GM23338 (cell line): ENCODE measurements at regions not wholly inside any gene's neighbourhood (a gene's known extent, or its start where the extent isn't known, plus 50 kb on each side); places are given as distances from the start of the nearest gene placed in this dataset.

Source experiments
- ATAC-seq: fragments of 200-7000 bp; cut with Tn5 transposase; 3 replicates; pipeline ENCODE4 v1.9.1; 2020
- DNase-seq: peaks from one replicate; pipeline ENCODE4 v3.0.0-alpha.2; 2015; ENCODE audit warnings: low spot score
- H2AFZ ChIP-seq: fragments of 200-600 bp; sonication (generic); 2 replicates; pipeline ENCODE4 v1.8.0; 2016; ENCODE audit warnings: antibody characterized with exemption, mild to moderate bottlenecking, moderate library complexity
- H3F3A ChIP-seq: fragments of 200-600 bp; sonication (generic); replicated peaks from 2 replicates; pipeline ENCODE4 v1.8.0; 2017; ENCODE audit warnings: antibody characterized with exemption, mixed run types, low read depth
- H3K27ac ChIP-seq: fragments of 200-600 bp; sonication (generic); 2 replicates; pipeline ENCODE4 v1.6.1; 2016; ENCODE audit warnings: low read depth
- H3K27me3 ChIP-seq: fragments of 200-600 bp; sonication (generic); 2 replicates; pipeline ENCODE4 v1.8.0; 2016; ENCODE audit warnings: mild to moderate bottlenecking, mixed run types, moderate library complexity; ENCODE audit not compliant: insufficient read depth
- H3K36me3 ChIP-seq: fragments of 200-600 bp; sonication (generic); 2 replicates; pipeline ENCODE4 v1.8.0; 2016; ENCODE audit warnings: mild to moderate bottlenecking; ENCODE audit not compliant: insufficient read depth
- H3K4me1 ChIP-seq: fragments of 200-600 bp; sonication (generic); 2 replicates; pipeline ENCODE4 v1.8.0; 2016; ENCODE audit warnings: mild to moderate bottlenecking, moderate library complexity; ENCODE audit not compliant: insufficient read depth
- H3K4me2 ChIP-seq: fragments of 200-600 bp; sonication (generic); 2 replicates; pipeline ENCODE4 v1.7.1; 2017; ENCODE audit warnings: mixed run types
- H3K4me3 ChIP-seq: fragments of 200-600 bp; sonication (generic); 2 replicates; pipeline ENCODE4 v1.6.1; 2016; ENCODE audit warnings: mixed run types
- H3K79me2 ChIP-seq: fragments of 200-600 bp; sonication (generic); replicated peaks from 2 replicates; pipeline ENCODE4 v1.8.0; 2017; ENCODE audit warnings: mild to moderate bottlenecking; ENCODE audit not compliant: insufficient read depth
- H3K9me2 ChIP-seq: fragments of 200-600 bp; sonication (generic); 2 replicates; pipeline ENCODE4 v1.8.0; 2017; ENCODE audit not compliant: insufficient read depth
- H4K20me1 ChIP-seq: fragments of 200-600 bp; sonication (generic); replicated peaks from 2 replicates; pipeline ENCODE4 v1.8.0; 2017; ENCODE audit warnings: mild to moderate bottlenecking; ENCODE audit not compliant: insufficient read depth
- H3K27ac Mint-ChIP-seq: 2 replicates; pipeline ENCODE4 v1.8.0; 2020; ENCODE audit warnings: inconsistent platforms, mild to moderate bottlenecking, moderate library complexity, mixed read lengths
- H3K27me3 Mint-ChIP-seq: 3 replicates; pipeline ENCODE4 v1.8.0; 2022; ENCODE audit warnings: low read depth, mild to moderate bottlenecking, moderate library complexity, mixed read lengths, inconsistent platforms; ENCODE audit not compliant: insufficient read depth, poor library complexity
- H3K36me3 Mint-ChIP-seq: 3 replicates; pipeline ENCODE4 v1.8.0; 2021; ENCODE audit warnings: low read depth, mild to moderate bottlenecking, inconsistent platforms, moderate library complexity, mixed read lengths
- H3K4me1 Mint-ChIP-seq: 3 replicates; pipeline ENCODE4 v1.8.0; 2020; ENCODE audit warnings: mild to moderate bottlenecking, inconsistent platforms, mixed read lengths
- H3K4me3 Mint-ChIP-seq: 3 replicates; pipeline ENCODE4 v1.8.0; 2021; ENCODE audit warnings: moderate library complexity, mild to moderate bottlenecking, inconsistent platforms, mixed read lengths
- H3K9me3 Mint-ChIP-seq: 3 replicates; pipeline ENCODE4 v1.8.0; 2020; ENCODE audit warnings: moderate library complexity, mild to moderate bottlenecking, inconsistent platforms, mixed read lengths
- CREB1 ChIP-seq: fragments of 250-450 bp; sonication (Bioruptor Pico); IDR thresholded peaks from 2 replicates; pipeline ENCODE4 v1.5.0; 2020; ENCODE audit warnings: low read depth, mild to moderate bottlenecking, moderate library complexity
- EZH2 ChIP-seq: fragments of 200-600 bp; sonication (generic); IDR thresholded peaks from one replicate; pipeline ENCODE4 v1.8.0; 2017; ENCODE audit warnings: antibody characterized with exemption, mild to moderate bottlenecking, low read depth; ENCODE audit not compliant: unreplicated experiment
- EZH2phosphoT487 ChIP-seq: fragments of 200-600 bp; sonication (generic); IDR thresholded peaks from one replicate; pipeline ENCODE4 v1.8.1; 2018; ENCODE audit warnings: antibody characterized with exemption; ENCODE audit not compliant: unreplicated experiment
- NANOG ChIP-seq: IDR thresholded peaks from 2 replicates; pipeline ENCODE4 v1.6.1; 2016; ENCODE audit warnings: antibody characterized with exemption, borderline replicate concordance
- POLR2AphosphoS5 ChIP-seq: IDR thresholded peaks from 2 replicates; pipeline ENCODE4 v1.6.1; 2016; ENCODE audit warnings: antibody characterized with exemption, low read depth
- STAT1 ChIP-seq: IDR thresholded peaks from one replicate; pipeline ENCODE4 v1.6.1; 2016; ENCODE audit warnings: antibody characterized with exemption; ENCODE audit not compliant: unreplicated experiment
- ZNF114 ChIP-seq: fragments of 250-450 bp; sonication (Bioruptor Pico); IDR thresholded peaks from 2 replicates; pipeline ENCODE4 v1.5.0; 2020; ENCODE audit warnings: mild to moderate bottlenecking, moderate library complexity
- ZNF331 ChIP-seq: fragments of 250-450 bp; sonication (Bioruptor Pico); IDR thresholded peaks from 2 replicates; pipeline ENCODE4 v1.5.0; 2020; ENCODE audit warnings: low read depth, mild to moderate bottlenecking, moderate library complexity
- TF ChIP-seq, protein P1 (sequence below), 2 experiments: fragments of 200-600 bp in 1 of 2; sonication (generic) in 1 of 2; conservative IDR thresholded peaks; 2 replicates each; pipeline versions ENCODE4 v1.5.1 to v1.6.1; 2016 to 2017; ENCODE audit warnings: antibody characterized with exemption in 2 of 2, low read depth in 2 of 2, mild to moderate bottlenecking in 2 of 2, moderate library complexity in 1 of 2
- TF ChIP-seq, protein P2 (sequence below): IDR thresholded peaks from one replicate; pipeline ENCODE4 v1.6.1; 2018; ENCODE audit warnings: antibody characterized with exemption; ENCODE audit not compliant: unreplicated experiment

DNA sequence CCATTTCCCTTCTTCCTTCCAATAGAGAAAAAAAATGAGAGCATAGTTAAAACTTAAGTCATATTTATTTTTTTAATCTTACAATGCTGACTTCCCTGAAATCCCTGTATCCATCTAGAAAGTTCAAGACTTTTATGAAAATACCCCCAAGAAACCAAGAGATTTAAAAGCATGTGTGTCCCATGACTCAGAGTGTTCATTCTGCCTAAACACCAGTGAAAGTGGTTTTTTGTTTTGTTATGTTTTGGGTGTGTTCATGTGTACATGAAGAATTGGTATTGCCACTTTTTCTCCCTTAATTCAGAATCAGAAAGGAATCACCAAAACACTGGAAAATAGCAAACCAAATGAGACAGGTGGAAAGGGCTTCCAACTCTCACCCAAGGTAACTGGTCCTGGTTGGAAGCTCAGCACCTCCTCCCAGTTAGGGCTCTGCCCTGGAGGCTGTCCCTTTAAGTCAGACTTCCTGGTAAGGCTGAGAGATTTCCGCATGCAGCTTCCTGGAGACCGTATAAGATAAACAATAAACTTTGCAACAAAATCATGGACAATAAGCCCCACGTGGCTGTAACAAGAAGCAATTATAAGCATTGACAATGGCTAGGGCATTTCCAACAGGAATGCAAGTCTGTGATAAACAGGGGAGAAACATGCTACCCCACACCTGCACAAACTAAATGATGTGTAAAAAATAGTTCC lies 121.9 kb upstream of the ARHGEF3 start:
- Mint-ChIP-seq H3K9me3 (no peaks in the 10 kb centered on the region; the same call in 2 of the 3 replicates), H3K4me3 (no peak overlapping the region), H3K27ac (no peak overlapping the region), H3K4me1 (peaks cover 22% of the 10 kb centered on the region), H3K36me3 (no peaks in the 10 kb centered on the region), H3K27me3 (peaks cover 2% of the 10 kb centered on the region)
- Histone ChIP-seq H3K9me2 (no peaks in the 10 kb centered on the region), H4K20me1 (no peaks in the 10 kb centered on the region), H3K4me1 (peaks cover 12% of the 10 kb centered on the region), H3K79me2 (no peaks in the 10 kb centered on the region), H3K27ac (0 out of 2 replicates have a peak overlapping the region, but pooled peaks have one; percentile 33), H2AFZ (no peak overlapping the region), H3K36me3 (no peaks in the 10 kb centered on the region), H3F3A (no peaks in the 10 kb centered on the region), H3K4me3 (no peak overlapping the region), H3K4me2 (no peak overlapping the region), H3K27me3 (no peaks in the 10 kb centered on the region)
- TF ChIP-seq POLR2AphosphoS5 (no peak), NANOG (no peak), EZH2phosphoT487 (no peak), ZNF331 (CRISPR knock-in tag) (no peak), STAT1 (no peak), EZH2 (no peak), CREB1 (no peak), ZNF114 (CRISPR knock-in tag) (no peak)
- TF ChIP-seq, protein P1, sequence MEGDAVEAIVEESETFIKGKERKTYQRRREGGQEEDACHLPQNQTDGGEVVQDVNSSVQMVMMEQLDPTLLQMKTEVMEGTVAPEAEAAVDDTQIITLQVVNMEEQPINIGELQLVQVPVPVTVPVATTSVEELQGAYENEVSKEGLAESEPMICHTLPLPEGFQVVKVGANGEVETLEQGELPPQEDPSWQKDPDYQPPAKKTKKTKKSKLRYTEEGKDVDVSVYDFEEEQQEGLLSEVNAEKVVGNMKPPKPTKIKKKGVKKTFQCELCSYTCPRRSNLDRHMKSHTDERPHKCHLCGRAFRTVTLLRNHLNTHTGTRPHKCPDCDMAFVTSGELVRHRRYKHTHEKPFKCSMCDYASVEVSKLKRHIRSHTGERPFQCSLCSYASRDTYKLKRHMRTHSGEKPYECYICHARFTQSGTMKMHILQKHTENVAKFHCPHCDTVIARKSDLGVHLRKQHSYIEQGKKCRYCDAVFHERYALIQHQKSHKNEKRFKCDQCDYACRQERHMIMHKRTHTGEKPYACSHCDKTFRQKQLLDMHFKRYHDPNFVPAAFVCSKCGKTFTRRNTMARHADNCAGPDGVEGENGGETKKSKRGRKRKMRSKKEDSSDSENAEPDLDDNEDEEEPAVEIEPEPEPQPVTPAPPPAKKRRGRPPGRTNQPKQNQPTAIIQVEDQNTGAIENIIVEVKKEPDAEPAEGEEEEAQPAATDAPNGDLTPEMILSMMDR (conservative IDR thresholded peaks at IDR 0.05; ENCODE audit: low read depth in 2 of 2): no peak
- TF ChIP-seq, protein P2, sequence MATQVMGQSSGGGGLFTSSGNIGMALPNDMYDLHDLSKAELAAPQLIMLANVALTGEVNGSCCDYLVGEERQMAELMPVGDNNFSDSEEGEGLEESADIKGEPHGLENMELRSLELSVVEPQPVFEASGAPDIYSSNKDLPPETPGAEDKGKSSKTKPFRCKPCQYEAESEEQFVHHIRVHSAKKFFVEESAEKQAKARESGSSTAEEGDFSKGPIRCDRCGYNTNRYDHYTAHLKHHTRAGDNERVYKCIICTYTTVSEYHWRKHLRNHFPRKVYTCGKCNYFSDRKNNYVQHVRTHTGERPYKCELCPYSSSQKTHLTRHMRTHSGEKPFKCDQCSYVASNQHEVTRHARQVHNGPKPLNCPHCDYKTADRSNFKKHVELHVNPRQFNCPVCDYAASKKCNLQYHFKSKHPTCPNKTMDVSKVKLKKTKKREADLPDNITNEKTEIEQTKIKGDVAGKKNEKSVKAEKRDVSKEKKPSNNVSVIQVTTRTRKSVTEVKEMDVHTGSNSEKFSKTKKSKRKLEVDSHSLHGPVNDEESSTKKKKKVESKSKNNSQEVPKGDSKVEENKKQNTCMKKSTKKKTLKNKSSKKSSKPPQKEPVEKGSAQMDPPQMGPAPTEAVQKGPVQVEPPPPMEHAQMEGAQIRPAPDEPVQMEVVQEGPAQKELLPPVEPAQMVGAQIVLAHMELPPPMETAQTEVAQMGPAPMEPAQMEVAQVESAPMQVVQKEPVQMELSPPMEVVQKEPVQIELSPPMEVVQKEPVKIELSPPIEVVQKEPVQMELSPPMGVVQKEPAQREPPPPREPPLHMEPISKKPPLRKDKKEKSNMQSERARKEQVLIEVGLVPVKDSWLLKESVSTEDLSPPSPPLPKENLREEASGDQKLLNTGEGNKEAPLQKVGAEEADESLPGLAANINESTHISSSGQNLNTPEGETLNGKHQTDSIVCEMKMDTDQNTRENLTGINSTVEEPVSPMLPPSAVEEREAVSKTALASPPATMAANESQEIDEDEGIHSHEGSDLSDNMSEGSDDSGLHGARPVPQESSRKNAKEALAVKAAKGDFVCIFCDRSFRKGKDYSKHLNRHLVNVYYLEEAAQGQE: no peak
- peak; percentile 49 for DNase-seq
- ATAC-seq: peak; percentile 46; the same call in 2 of the 3 replicates
